NCI-H345 (cell line): ENCODE measurements at regions not wholly inside any gene's neighbourhood (a gene's known extent, or its start where the extent isn't known, plus 50 kb on each side); places are given as distances from the start of the nearest gene placed in this dataset.

Experiments
- DNase-seq: peaks from one replicate; lab custom pipeline; 2025; lab: John Stamatoyannopoulos, UW

DNA sequence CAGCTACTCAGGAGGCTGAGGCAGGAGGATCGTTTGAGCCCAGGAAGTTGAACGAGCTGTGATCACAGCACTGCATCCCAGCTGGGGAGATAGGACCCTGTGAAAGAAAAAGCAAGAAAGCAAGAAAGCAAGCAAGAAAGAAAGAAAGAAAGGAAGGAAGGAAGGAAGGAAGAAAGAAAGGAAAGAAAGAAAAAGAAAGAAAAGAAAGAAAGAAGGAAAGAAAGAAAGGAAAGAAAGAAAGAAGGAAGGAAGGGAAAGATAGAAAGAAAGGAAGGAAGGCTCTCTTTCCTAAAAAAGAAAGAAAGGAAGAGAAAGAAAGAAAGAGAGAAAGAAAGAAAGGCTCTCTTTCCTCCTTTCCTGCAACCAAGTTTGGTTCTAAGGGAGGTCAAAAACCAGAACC, 380.3 kb downstream of the PCNX1 start:
- no peak for DNase-seq

DNA sequence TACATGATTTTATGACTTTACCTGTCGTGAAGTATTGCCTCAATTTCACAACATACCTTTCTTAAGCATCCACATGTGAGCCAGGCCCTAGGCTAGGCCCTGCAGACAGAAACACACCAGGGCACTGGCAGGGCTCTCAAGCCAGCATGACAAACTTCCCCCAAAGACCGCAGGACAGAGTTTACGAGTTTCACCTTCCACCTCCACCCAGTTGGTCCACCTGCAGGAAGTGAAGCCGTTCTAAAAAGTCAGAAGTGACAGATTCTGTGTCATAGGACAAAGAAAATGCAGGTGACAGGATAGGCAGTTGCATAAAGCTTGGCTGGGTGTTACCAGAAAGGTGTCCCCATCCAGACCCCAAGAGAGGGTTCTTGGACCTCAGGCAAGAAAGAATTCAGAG, 382.3 kb downstream of the PCNX1 start:
- DNase-seq = no peak

DNA sequence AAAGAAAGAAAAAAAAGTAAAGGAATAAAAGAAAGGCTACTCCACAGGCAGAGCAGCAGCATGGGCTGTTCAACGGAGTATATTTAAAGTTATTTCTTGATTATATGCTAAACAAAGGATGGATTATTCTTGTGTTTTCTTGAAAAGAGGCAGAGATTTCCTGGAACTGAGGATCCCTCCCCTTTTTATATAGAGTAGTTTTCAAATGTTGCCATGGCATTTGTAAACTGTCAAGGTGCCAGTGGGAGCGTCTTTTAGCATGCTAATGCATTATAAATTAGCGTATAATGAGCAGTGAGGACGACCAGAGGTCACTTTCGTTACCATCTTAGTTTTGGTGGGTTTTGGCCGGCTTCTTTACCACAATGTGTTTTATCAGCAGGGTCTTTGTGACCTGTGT, 383.0 kb downstream of the PCNX1 start:
- DNase-seq = no peak

DNA sequence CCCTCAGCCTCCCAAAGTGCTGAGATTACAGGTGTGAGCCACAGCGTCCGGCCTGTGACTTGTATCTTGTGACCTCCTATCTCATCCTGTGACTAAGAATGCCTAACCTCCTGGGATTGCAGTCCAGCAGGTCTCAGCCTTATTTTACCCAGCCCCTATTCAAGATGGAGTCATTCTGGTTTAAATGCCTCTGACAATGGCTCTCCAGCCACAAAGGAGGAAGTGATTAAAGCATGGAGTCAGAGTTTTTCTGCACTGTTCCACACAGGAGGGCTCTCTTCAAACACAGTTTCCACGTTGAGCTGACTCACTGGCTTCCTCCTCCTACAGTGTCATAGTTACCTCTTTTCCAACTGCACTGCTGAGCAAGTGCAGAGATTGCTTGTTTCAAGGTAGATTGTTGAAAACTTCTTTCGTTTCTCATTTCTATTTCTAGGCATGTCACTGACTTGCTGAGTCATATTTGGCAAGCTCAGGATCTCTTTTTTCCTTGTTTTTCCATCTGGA, 383.8 kb downstream of the PCNX1 start:
- peak; percentile 12 for DNase-seq

DNA sequence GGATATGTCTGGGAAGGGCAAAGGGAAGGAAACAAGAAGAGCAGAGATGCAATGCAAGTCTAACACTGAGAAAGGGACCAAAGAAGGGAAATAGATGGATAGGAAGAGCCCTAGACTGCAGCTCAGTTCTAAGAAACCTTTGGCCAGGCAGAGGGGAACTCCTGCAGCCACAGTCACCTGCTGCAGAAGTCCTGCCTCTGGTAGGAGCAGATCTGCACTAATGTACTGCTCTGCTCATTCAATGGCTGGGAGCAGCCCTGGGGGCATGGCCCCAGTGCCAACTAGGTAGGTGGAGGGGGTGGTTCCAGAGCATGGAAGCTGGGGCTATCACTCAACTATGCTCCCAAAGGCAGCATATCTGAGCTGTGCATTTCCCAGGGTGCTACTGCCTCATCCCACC, 388.9 kb downstream of the PCNX1 start:
- no peak for DNase-seq

DNA sequence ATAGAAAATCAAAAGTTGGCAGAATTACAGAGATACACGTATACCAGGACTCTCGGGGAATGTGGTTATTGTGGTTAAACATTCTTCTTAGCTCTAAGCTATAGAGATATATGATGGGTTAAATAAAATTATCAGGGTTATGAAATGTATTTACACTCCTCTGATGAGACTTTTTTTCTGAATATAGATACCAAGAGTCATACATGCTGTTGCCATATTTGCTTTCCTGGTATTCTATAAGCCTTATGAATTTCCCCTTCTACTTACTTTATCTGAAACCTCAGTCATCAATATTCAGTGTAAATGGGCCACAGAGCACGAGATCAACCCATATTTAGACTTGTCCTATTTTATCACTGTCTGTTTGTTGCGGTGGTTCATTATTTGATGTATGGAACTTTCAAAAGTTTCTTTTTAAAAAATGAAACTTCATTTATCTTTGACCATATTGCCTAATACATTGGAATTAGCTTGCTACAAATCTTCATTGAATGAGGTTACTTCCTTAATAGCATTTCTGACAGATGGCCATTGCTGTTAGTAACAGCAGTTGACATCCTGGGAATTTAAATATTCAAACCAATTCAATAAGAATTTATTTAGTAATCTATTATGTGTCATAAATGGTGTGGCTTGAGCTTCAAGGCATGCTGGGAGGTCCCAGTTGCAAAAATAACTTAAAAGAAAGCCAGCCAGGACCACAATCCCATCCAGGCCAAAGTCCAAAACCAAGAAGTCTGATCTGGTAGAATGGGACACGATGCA, 393.5 kb downstream of the PCNX1 start:
- DNase-seq = no peak

DNA sequence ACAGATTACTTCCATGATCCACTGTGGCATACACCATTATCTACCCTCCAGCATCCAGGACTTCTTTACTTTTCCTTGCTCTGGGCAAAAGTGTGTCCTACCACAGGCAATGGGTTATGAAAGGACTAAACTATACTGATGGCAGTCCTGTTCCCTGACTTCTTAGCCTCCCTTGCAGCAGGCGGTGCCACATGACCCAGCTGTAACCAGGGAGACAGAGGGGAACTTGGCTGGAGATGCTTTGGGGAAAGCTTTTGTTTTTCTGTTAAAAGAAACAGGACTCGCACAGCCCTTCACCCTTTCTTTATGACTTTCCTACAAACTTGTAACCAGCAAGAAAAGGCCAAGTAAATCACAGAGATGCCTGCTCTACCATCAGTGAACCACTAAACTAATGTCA, 394.4 kb downstream of the PCNX1 start:
- no peak for DNase-seq

DNA sequence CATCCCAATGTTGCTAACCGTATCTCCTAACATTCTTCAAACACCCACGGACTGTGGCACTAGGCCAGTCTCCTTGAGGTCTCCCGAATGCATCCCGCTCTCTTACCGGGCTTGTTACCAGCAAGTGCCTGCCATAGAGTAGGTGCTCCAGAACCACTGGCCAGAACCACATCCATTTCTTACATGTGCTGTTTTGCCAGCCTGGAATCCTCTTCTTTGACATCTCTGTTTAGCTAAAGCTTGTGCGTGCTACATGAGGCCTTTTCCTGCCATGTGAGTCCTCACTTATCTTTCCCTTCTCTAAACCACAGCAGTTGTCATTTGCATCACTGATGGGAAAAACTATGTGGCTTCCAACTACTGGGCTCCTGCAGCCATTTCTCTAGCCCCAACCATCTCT, 397.4 kb downstream of the PCNX1 start:
- no peak for DNase-seq

DNA sequence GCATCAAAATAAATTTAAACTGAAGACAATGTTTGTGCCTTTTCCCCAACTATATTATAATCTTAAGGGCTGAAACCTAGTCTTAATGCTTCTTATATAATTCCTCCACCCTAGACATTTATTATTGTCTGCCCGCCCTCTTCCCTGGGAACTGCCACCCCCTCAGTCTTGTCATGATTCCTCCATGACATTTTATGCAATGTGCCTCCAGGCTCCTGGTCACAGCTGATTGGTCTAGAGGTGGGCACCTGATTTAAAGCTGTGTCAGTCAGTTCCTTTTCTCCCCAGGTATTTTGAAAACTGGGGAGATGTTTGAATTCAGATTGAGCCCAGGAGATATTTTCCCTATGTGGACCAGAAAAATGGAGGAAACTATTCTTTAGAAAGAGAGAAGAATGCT, 401.4 kb downstream of the PCNX1 start:
- DNase-seq = no peak

DNA sequence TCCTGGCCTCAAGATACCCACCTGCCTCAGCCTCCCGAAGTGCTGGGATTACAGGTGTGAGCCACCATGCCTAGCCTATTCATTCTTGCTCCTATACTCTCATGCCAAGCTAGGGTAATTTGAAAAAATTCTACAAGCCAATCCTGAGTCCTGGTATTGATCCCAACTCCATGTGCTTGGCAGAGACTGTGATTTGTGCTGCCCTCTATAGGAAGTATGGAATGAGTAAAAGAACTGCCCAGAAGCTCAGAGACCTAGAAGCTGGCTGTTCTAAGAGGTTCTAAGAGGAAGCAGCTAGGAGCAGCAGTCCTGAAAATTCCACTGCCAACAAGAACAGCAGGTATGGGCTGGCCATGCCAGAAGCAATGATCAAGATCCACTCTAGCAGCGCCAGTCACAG, 402.5 kb downstream of the PCNX1 start:
- no peak for DNase-seq

DNA sequence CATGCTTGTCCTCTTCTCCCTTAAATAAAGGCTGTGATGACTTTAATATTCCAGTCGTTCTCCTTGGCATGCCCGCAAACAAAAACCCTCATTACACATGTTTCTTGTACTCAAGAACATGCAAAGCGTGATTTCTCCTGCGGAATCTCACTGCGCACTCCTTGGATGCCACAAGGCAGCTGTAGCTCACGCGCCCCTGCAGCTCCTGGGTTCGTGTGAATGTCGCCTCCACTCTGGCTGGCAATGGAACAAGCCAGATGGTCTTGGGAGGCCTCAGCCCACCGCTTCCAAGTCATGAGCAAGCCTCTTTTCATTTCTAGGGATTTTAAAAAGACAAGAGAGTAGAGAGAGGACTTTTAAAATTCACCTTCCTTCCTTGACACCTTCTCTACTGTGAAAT, 403.8 kb downstream of the PCNX1 start:
- DNase-seq = no peak

DNA sequence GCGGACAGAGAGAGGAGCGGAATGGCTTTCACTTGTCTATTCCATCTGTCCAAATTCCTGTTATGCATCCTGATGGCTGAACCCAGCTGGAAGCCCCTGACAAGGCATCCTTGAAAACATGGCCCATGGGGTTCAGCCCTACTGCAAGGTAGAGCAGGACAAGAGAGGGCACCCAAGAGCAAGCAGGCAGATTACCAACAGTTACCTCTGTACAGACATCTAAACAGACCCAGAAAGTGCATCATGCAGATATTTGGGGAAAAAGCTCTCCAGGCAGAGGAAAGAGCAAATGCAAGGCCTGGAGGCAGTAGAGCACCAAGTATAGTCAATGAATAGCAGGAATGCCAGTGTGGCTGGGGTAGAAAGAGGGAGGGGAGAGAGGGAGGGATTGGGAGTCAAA, 407.5 kb downstream of the PCNX1 start:
- DNase-seq = no peak

DNA sequence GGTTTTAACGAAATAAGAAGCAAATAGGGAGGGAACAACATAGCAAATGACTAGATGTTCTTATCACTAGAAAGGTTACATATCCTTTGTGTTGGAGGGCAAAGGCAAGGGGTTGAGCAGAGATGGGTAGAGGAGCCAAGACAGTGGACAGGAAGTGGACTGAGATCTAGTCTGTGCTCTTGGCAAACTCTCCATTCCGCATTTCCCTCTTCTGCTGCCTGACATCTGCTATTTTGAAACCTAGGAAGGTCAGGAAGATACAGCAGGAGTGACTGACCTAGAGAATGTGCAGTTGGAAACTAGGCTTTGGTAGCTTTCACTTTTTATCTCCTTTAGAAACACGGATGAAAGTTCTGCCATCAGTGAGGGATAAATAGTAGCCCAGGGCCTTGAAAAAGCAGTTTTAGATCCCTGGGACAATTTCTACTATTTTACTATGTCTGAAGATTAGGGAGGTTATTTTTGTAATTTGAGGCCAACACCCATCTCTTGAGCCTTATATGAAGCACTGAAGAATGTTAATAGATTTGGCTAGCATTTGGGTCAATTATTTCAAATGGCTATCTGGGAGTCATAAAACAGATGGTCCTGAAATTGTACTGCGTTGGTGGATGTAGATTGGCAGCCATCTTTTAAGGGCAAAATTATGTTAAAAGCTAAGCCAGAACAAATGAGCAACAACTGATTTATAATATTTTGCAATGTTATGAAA, 410.3 kb downstream of the PCNX1 start:
- DNase-seq = no peak

DNA sequence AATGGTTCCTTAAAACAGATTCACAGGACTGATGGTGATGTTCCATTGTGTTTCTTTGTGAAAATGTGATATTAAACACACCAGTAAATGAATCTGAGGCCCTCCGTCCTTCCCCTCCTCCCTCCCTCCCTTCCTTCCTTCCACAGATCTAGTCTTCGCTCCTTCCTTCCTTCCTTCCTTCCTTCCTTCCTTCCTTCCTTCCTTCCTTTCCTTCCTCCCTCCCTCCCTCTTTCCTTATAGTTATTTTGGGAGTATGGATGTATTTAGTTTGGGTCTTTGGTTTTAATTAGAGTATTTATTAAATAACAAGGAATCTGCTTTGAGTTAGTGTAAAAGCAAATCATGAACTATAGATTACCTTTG, 410.8 kb downstream of the PCNX1 start:
- no peak for DNase-seq

DNA sequence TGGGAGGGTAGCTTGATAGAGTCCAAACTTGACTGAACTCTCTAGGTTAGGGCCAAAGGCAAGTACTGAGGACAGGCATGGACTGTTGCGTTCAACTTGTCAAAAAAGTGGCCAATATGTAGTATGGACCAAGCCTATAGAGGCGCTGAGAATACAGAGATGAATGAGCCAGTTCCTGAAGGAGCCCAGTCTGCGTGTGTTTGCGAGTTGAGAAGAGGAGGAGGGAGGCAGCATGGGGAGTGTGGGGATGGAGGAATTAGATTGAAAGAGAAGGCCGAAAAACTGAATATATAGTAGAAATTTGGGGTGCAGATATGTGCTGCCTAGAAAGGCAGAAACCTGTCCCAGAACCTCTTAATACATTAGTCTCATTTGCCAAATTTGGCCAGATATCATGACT, 412.4 kb downstream of the PCNX1 start:
- DNase-seq = peak; percentile 40

DNA sequence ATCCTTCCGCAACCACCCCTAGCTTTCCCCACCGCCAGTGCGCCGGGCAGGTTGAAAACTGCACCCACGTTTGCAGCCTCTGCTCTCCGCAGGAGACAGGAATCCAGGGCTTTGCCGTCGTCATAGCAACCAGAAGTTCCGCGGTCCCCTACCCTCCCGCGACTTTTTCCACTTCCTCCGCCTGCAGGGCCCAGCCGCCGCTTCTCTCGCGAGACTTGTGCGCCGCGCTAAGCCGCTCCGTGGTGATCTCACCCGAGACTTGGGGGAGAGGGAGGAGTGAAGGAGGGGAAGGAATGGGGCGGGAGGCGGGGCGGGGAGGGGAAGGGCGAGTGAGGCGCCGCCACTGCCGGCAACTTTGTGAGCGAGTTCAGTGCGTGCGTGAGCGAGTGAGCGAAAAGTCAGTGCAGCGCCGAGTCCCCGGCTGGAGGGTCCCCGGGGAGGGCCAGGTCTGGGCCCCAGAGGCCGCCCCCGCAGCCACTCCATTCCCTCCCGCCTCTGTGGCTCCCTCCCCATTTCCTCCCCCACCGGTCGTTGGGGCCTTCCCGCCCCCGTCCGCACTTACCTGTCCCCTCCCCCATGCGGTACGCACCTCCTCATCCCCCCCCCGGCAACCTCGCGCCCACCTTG, 413.0 kb downstream of the PCNX1 start, which contains the start of gene SIPA1L1:
Gene SIPA1L1 (plus strand): TSS at position 370 of the 627 bp plus-strand sequence.
- peak; percentile 99 for DNase-seq

DNA sequence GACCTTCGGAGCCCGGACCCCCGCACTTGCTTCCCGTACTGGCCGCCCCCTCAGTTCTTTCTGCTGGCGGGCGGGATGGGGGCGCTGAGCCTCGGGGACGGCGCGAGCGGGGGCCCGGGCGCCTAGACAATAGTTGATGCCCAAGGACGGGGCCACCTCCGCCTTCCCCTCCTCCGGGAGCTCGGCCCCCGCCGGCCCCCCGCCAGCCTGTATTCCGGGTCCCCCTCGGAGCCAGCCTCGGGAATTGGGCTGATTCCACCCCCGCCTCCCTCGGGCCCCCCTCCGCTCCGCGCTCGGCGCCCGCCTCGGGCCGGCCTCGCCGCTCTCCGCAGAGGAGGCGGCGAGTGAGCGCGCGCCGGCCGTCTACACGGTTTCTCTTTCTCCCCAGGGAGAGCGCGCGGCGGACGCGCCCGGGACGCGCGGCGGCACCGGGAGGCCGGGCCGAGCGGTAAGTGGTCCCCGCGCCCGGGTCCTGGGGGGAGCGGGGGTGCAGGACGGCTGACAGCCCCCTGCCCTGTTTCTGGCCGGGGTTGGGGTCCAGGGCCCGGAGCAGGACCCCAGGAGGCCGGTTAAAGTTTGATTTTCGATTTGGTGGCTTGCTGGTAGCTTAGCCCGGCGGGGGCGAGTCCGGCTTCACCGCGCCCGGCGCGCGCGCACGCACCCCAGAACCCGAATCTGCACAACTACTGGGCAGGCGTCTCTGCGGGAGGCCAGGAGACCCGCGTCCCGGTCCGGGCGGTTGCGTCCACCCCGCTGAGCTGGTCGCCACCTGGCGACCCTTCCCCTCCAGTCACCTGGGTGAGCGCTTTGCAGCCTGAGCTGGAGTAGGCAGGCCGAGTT, 413.7 kb downstream of the PCNX1 start:
- peak; percentile 58 for DNase-seq

DNA sequence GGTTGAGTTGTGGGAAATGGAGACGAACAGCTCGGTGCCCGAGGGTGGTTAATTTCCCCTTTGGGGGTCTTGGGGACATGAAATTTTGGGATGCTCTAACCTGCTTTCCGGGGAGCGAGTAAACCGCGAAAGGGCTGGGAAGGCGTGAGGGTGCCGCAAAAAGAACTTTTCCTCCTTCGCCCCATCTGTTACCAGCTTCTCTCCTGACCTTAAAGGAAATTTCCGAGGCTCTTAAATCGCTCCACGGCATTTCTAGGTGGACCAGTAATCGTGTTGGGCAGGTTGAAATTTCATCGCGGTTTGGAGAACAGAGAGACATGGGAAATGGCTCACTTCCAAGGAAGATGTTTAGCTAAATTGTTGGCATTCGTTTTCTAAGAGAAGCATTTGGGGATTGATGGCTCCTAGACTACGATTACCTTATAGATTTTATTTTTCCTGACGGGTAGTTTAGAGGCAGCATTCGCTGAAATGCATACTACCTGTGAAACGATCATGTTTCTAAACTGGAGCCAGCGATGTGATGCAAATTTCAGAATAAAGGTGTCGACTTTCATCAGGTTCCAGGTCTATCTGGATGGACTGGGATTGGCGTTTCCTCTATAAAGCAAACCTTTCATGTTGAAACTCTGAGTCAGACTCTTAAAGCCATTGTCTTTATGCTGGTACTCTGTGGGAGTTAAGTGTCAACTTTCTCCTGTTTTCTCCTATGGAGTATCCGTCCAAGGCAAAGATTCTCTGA, 414.5 kb downstream of the PCNX1 start:
- peak; percentile 88 for DNase-seq

DNA sequence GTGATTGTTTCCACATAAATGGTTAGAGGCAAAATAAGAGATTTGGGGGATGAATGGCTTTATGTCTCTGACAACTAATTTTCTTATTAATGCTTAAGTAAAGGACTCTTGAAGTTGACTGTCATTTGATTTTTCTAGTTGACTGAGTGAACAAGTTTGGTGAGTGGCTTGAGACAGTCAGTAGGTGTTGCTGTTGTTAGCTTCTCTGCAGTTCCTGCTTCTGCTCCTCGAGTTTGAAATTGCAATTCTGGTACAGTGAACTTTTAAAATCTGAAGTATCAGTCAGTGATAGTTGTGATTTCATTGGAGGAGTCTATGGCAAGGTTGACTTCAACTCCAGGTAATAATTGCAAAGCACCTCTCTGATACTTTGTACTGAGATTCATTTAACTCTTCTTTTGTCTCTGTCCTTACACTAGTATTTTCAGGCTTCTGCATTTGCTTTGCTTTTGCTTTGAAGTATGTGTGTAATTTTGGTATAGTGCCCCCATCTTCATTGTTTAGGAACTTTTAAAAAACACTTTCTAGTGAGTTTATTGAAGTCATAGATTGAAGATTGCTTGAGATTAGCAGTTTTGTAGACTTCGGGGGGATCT, 415.5 kb downstream of the PCNX1 start:
- peak; percentile 4 for DNase-seq

DNA sequence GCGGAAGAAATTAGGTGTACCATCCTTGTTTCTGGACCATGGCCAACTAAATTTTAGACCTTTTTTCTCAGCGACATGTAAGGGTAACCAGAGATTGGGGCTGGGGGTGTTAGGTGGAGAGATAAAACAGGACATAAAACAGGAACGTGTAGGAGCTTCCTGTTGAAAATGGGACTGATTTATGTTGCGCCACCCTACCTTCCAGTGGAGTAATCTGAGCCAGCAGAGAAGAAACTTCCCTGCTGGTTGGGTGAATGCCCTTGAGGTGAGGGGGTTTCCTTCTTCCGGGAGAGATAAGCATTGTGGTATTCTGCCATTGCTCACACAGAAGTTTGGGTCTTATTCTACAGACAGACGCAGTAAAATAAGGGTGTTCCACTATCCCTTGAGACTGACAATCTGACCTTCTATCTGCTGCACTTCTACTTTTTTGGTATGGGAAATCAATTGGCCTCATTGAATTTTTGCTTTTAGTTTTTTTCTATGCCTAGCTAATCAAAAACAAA, 417.6 kb downstream of the PCNX1 start:
- no peak for DNase-seq

DNA sequence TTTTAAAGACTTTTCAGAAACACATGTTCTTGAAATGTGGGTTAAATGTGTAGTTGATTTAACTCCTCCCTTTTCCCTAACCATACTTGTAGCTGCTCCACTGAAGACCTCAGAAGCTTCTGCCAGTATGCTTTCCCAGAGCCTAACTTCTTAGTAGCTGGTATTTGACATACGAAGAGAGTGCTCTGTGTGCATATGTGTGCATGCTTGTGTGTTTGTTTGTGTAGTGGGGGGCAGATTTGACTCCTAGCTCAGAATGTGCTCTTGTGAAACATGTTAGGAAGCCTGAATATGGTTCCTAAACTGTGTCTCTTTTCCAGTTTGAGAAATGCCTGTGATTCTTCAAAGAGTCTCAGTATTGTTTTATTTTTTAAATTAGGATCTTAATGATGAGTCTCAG, 420.4 kb downstream of the PCNX1 start:
- DNase-seq = no peak
